CD4-positive, alpha-beta T cell (primary cell): ENCODE measurements at regions not wholly inside any gene's neighbourhood (a gene's known extent, or its start where the extent isn't known, plus 50 kb on each side); places are given as distances from the start of the nearest gene placed in this dataset.

Experiments used
- ATAC-seq: fragments of 200-7000 bp; cut with Tn5 transposase; one replicate; pipeline ENCODE4 v1.10.0; 2022; ENCODE audit warnings: mild to moderate bottlenecking; ENCODE audit not compliant: poor library complexity
- CTCF ChIA-PET: fragments of 350-600 bp; sonication (Branson Sonifier 250); formaldehyde crosslinking; loops from one replicate; lab custom pipeline; 2021; ENCODE audit warnings: antibody characterized with exemption, inconsistent platforms; lab: Charles Lee
- POLR2A ChIA-PET: fragments of 350-600 bp; sonication (Branson Sonifier 250); formaldehyde crosslinking; loops from one replicate; lab custom pipeline; 2021; ENCODE audit warnings: antibody characterized with exemption, inconsistent platforms; lab: Charles Lee
- DNase-seq, 14 experiments: peaks; one replicate each; pipeline ENCODE4 v3.0.0-alpha.2; 2013 to 2020; ENCODE audit warnings: mixed read lengths in 2 of 14
- H3K27ac ChIP-seq, 2 donors: one replicate each; pipeline versions ENCODE4 v1.5.1 to v1.7.0; 2013; ENCODE audit warnings: low read length in 2 of 2, low read depth in 1 of 2, mild to moderate bottlenecking in 1 of 2
- H3K27me3 ChIP-seq, 2 experiments: 1 replicate in 1 of 2; 2 replicates in 1 of 2; pipeline versions ENCODE4 v1.6.1 to v1.7.0; 2013; ENCODE audit warnings: low read length in 2 of 2, control low read depth in 1 of 2, mild to moderate bottlenecking in 1 of 2, moderate library complexity in 1 of 2; ENCODE audit not compliant: insufficient read depth in 2 of 2, control insufficient read depth in 1 of 2
- H3K36me3 ChIP-seq: one replicate; pipeline ENCODE4 v1.6.1; 2013; ENCODE audit warnings: low read length, control low read depth; ENCODE audit not compliant: insufficient read depth
- H3K4me1 ChIP-seq: one replicate; pipeline ENCODE4 v1.6.1; 2013; ENCODE audit warnings: low read length, control low read depth; ENCODE audit not compliant: insufficient read depth
- H3K4me3 ChIP-seq: one replicate; pipeline ENCODE4 v1.5.1; 2013; ENCODE audit warnings: mild to moderate bottlenecking, low read length, moderate library complexity
- H3K9me3 ChIP-seq, 2 experiments: 1 replicate in 1 of 2; 2 replicates in 1 of 2; pipeline versions ENCODE4 v1.6.1 to v1.7.0; 2013; ENCODE audit warnings: low read length in 2 of 2, mild to moderate bottlenecking in 2 of 2, control low read depth in 1 of 2, moderate library complexity in 1 of 2; ENCODE audit not compliant: control insufficient read depth in 1 of 2, insufficient read depth in 1 of 2
- H3K27ac Mint-ChIP-seq: one replicate; pipeline ENCODE4 v1.8.0; 2020; ENCODE audit warnings: mixed read lengths
- H3K27me3 Mint-ChIP-seq: one replicate; pipeline ENCODE4 v1.8.0; 2021; ENCODE audit warnings: mixed read lengths
- H3K36me3 Mint-ChIP-seq: one replicate; pipeline ENCODE4 v1.8.0; 2021; ENCODE audit warnings: low read depth, mixed read lengths
- H3K4me1 Mint-ChIP-seq: one replicate; pipeline ENCODE4 v1.8.0; 2021; ENCODE audit warnings: low read depth, mixed read lengths
- H3K4me3 Mint-ChIP-seq: one replicate; pipeline ENCODE4 v1.8.0; 2020; ENCODE audit warnings: mild to moderate bottlenecking, mixed read lengths
- H3K9me3 Mint-ChIP-seq: one replicate; pipeline ENCODE4 v1.8.0; 2020; ENCODE audit warnings: mixed read lengths
- intact Hi-C, 2 experiments: fragments of 100-400 bp; cut with DNase I in 1 of 2; cut with micrococcal nuclease in 1 of 2; formaldehyde crosslinking; loops; one replicate each; pipeline versions ENCODE4 v1.15.1 to v1.9.0; 2023 to 2025; cut with DNase I, micrococcal nuclease
- TF ChIP-seq, protein P1 (sequence below): fragments of 200-600 bp; IDR thresholded peaks from one replicate; pipeline ENCODE4 v1.8.0; 2022; ENCODE audit warnings: antibody characterized with exemption, mild to moderate bottlenecking

DNA sequence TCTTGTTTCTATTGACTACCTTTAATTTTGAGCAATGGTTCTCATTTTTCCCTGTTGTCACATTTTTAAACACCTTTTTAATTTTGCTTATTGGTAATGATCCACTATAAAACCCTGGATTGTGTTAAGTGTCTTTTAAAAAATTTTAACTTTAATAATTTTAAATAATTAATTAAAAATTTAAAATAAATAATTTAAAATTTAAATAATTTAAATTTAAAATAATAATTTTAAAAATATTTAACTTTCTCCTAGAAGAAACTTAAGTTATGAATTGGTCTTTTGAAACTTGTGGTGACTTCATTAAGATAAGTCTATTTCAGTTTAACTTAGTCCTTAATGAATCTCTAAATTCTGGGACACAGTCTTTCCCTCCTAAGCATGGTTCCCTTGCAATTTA lies 566.3 kb upstream of the GALNTL6 start:
- ATAC-seq, result no peak
- TF ChIP-seq, protein P1, sequence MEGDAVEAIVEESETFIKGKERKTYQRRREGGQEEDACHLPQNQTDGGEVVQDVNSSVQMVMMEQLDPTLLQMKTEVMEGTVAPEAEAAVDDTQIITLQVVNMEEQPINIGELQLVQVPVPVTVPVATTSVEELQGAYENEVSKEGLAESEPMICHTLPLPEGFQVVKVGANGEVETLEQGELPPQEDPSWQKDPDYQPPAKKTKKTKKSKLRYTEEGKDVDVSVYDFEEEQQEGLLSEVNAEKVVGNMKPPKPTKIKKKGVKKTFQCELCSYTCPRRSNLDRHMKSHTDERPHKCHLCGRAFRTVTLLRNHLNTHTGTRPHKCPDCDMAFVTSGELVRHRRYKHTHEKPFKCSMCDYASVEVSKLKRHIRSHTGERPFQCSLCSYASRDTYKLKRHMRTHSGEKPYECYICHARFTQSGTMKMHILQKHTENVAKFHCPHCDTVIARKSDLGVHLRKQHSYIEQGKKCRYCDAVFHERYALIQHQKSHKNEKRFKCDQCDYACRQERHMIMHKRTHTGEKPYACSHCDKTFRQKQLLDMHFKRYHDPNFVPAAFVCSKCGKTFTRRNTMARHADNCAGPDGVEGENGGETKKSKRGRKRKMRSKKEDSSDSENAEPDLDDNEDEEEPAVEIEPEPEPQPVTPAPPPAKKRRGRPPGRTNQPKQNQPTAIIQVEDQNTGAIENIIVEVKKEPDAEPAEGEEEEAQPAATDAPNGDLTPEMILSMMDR, result no peak
- no peak for DNase-seq
- H3K4me3 Mint-ChIP-seq, result no peak overlapping the region
- no peaks in the 10 kb centered on the region for H3K36me3 ChIP-seq
- H3K9me3 ChIP-seq, result peaks cover 0 to 4% of the 10 kb centered on the region in 2 experiments
- peaks cover 6% of the 10 kb centered on the region for H3K9me3 Mint-ChIP-seq
- ChIA-PET POLR2A (no interaction called here), CTCF (no interaction called here)
- H3K27me3 Mint-ChIP-seq, result no peaks in the 10 kb centered on the region
- no peaks in the 10 kb centered on the region for H3K27me3 ChIP-seq
- H3K27ac Mint-ChIP-seq, result no peak overlapping the region
- H3K4me1 ChIP-seq, result no peaks in the 10 kb centered on the region
- intact Hi-C loops, result no loop called here
- no peak overlapping the region for H3K4me3 ChIP-seq
- H3K4me1 Mint-ChIP-seq, result no peaks in the 10 kb centered on the region
- H3K27ac ChIP-seq, result no peak overlapping the region
- no peaks in the 10 kb centered on the region for H3K36me3 Mint-ChIP-seq

- Histone ChIP-seq H3K4me1 (no peaks in the 10 kb centered on the region), H3K27me3 (no peaks in the 10 kb centered on the region), H3K4me3 (no peak overlapping the region), H3K36me3 (no peaks in the 10 kb centered on the region), H3K27ac (no peak overlapping the region), H3K9me3 (no peaks in the 10 kb centered on the region)
- ChIA-PET POLR2A (no interaction called here), CTCF (no interaction called here)
- Mint-ChIP-seq H3K9me3 (peaks cover 3% of the 10 kb centered on the region), H3K4me3 (no peak overlapping the region), H3K27me3 (no peaks in the 10 kb centered on the region), H3K4me1 (no peaks in the 10 kb centered on the region), H3K36me3 (no peaks in the 10 kb centered on the region), H3K27ac (no peak overlapping the region)
- intact Hi-C loops, result no loop called here
- DNase-seq (no peak), ATAC-seq (no peak)
- TF ChIP-seq, protein P1, result no peak
These were observed 570.4 kb upstream of the GALNTL6 start for GRCh38 chr4:171242831-171243230.

- H3K27ac Mint-ChIP-seq, result no peak overlapping the region
These were observed 574.0 kb upstream of the GALNTL6 start for GRCh38 chr4:171239196-171239595.

More at GRCh38 chr4:171239196-171239595, 574.0 kb upstream of the GALNTL6 start:
- H3K36me3 ChIP-seq, result no peaks in the 10 kb centered on the region
- DNase-seq, result no peak
- Mint-ChIP-seq H3K36me3 (no peaks in the 10 kb centered on the region), H3K4me1 (no peaks in the 10 kb centered on the region), H3K4me3 (no peak overlapping the region), H3K9me3 (peaks cover 8% of the 10 kb centered on the region), H3K27me3 (no peaks in the 10 kb centered on the region)
- POLR2A ChIA-PET, result no interaction called here
- H3K4me3 ChIP-seq, result no peak overlapping the region
- TF ChIP-seq, protein P1, result no peak
- H3K27me3 ChIP-seq, result no peaks in the 10 kb centered on the region
- intact Hi-C loops, result no loop called here
- no peak for ATAC-seq
- no peak overlapping the region for H3K27ac ChIP-seq
- no peaks in the 10 kb centered on the region for H3K4me1 ChIP-seq
- no peaks in the 10 kb centered on the region for H3K9me3 ChIP-seq
- CTCF ChIA-PET, result no interaction called here
